ENCODE measurements at regions not wholly inside any gene's neighbourhood (a gene's known extent, or its start where the extent isn't known, plus 50 kb on each side); places are given as distances from the start of the nearest gene placed in this dataset.

DNA sequence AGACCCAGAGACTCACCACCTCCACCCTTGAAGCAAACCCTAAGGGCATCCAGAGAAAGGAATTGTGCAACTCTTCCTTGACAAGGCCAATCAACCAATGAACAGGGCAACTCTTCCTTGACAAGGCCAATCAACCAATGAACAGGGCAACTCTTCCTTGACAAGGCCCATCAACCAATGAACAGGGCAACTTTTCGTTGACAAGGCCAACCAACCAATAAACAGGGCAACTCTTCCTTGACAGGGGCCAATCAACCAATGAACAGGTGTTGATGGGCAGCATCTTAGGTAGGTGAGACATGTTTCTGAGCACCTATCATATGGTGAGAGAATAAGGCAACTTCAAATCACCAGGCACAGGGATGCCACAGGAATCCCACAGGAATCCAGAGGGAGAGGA is 181.5 kb upstream of the RNF32 start:
- TF ChIP-seq EZH2phosphoT487 (IDR thresholded peaks at IDR 0.05; ENCODE audit: insufficient read depth, low read depth) (no peak), EZH2 (IDR thresholded peaks at IDR 0.05; ENCODE audit: insufficient read depth, poor library complexity, severe bottlenecking) (no peak)

All from GM23248 (cell line).